Heart right ventricle (tissue), 16 donors: ENCODE measurements at regions not wholly inside any gene's neighbourhood (a gene's known extent, or its start where the extent isn't known, plus 50 kb on each side); places are given as distances from the start of the nearest gene placed in this dataset.

Source experiments
- ATAC-seq, 8 donors: fragments of 200-7000 bp; cut with Tn5 transposase; one replicate each; pipeline ENCODE4 v1.9.1; 2020; ENCODE audit warnings: mild to moderate bottlenecking in 8 of 8, moderate library complexity in 8 of 8, moderate number of reproducible peaks in 1 of 8
- DNase-seq, 2 donors: peaks; one replicate each; pipeline ENCODE4 v3.0.0-alpha.2; 2020
- H3K27ac ChIP-seq, 10 donors: fragments of 200-600 bp; sonication (generic) in 2 of 10; one replicate each; pipeline versions ENCODE4 v1.5.0 to v1.8.0; 2020 to 2022; ENCODE audit warnings: mild to moderate bottlenecking in 3 of 10
- H3K27me3 ChIP-seq, 7 donors: fragments of 200-600 bp; one replicate each; pipeline ENCODE4 v1.8.0; 2021 to 2022; ENCODE audit warnings: mild to moderate bottlenecking in 2 of 7
- H3K36me3 ChIP-seq, 9 donors: fragments of 200-600 bp; sonication (generic) in 1 of 9; one replicate each; pipeline versions ENCODE4 v1.5.0 to v1.8.0; 2020 to 2022; ENCODE audit warnings: mild to moderate bottlenecking in 2 of 9
- H3K4me1 ChIP-seq, 9 donors: fragments of 200-600 bp; sonication (generic) in 1 of 9; one replicate each; pipeline versions ENCODE4 v1.5.0 to v1.8.0; 2020 to 2022; ENCODE audit warnings: mild to moderate bottlenecking in 4 of 9
- H3K4me3 ChIP-seq, 10 donors: fragments of 200-600 bp; sonication (generic) in 2 of 10; one replicate each; pipeline versions ENCODE4 v1.5.0 to v1.8.0; 2020 to 2022; ENCODE audit warnings: mild to moderate bottlenecking in 7 of 10, moderate library complexity in 2 of 10
- H3K9me3 ChIP-seq, 11 donors: fragments of 200-600 bp in 10 of 11; sonication (generic) in 2 of 11; one replicate each; pipeline versions ENCODE4 v1.5.0 to v1.8.0; 2013 to 2022; ENCODE audit warnings: mild to moderate bottlenecking in 2 of 11, control low read depth in 1 of 11, moderate library complexity in 1 of 11
- CTCF ChIP-seq, 9 donors: fragments of 200-600 bp; sonication (generic) in 2 of 9; IDR thresholded peaks; one replicate each; pipeline versions ENCODE4 v1.5.0 to v1.8.0; 2021 to 2022; ENCODE audit warnings: antibody characterized with exemption in 9 of 9, mild to moderate bottlenecking in 5 of 9, moderate library complexity in 1 of 9
- WGBS, 2 donors: extraction: QIAGEN DNeasy Blood & Tissue Kit; methylation state at CpG; one replicate each; pipeline ENCODE4 v1.1.7; 2013; ENCODE audit warnings: inconsistent platforms in 1 of 2; 5-methylcytosine and 5-hydroxymethylcytosine counted together
- intact Hi-C, 10 donors: fragments of 100-400 bp; cut with DNase I; formaldehyde crosslinking; loops; one replicate each; pipeline versions ENCODE4 v1.11.1 to v1.14.2; 2022
- donor health status: Arrhythmogenic right ventricular cardiomyopathy.
- donor health status: ischemic (EF 13 %, LVEDD 7.1; RV severe dilation, severe dysfunction).
- donor health status: healthy with polysubstance abuse.
- donor health status: DM: no; HTN: yes; CAD: no.
- donor health status: DM: no; HTN: no; CAD: no.
- donor health status: ischemic (EF 25% LVEDD 6.9; RV normal size, moderate dysfunction).
- donor health status: ischemic (EF 25% LVEDD 5.7; RV mildly dilated, moderate dysfunction).
- donor health status: healthy.
- donor health status: DM: yes; HTN: yes; CAD: no.
- donor health status: Ischemic cardiomyopathy.
- donor health status: ischemic (EF 35%, LVEDD 5.7; RV mildly dilated, moderate dysfunction).
- donor health status: nonischemic (EF 11% LVEDD 7.7; RV severe dilation, severe dysfunction).
- donor health status: DM: yes; HTN: yes; CAD: no.
- donor health status: PGD.
- donor health status: ischemic (EF 29% LVEDD 5.4; RV normal size, mild dysfunction).
- donor health status: nonischemic (EF 23%, LVEDD 6.1; RV moderate dilation, normal function).

DNA sequence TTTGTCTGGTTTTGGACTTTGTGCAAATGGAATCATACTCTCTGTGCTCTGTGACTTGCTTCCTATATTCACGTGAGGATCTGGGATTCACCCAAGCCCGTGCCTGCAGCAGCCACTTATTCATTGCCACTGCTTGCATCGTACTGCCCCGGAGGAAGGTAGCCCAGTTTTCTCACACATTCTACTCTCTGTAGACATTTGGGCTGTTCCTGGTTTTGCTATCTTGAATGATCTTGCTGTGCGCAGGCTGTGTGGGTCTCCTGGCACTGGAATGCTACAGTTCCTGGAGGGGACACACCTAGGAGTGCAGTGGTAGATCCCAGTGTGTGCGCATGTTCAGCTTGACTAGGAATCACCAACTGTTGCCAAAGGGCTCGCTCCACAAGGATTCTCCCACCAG, 99.2 kb upstream of the BOD1 start:
- Histone ChIP-seq H3K27ac (no peak overlapping the region), H3K4me3 (no peak overlapping the region), H3K27me3 (no peaks in the 10 kb centered on the region), H3K36me3 (no peaks in the 10 kb centered on the region), H3K4me1 (peaks cover 0 to 17% (median 0%) of the 10 kb centered on the region in 9 donors), H3K9me3 (no peaks in the 10 kb centered on the region)
- ATAC-seq: no peak
- intact Hi-C loops: no loop called here
- TF ChIP-seq CTCF (IDR thresholded peaks at IDR 0.05): no peak
- 86 to 88% methylated on average over 7 of the region's 7 CpGs for WGBS, 2 donors
- DNase-seq: no peak

GRCh38 chr5:173716058-173716682, 99.7 kb upstream of the BOD1 start:
- intact Hi-C loops: no loop called here
- no peak for ATAC-seq
- Histone ChIP-seq H3K4me3 (no peak overlapping the region), H3K27me3 (no peaks in the 10 kb centered on the region), H3K27ac (no peak overlapping the region), H3K36me3 (no peaks in the 10 kb centered on the region), H3K9me3 (no peaks in the 10 kb centered on the region), H3K4me1 (peaks cover 0 to 17% (median 0%) of the 10 kb centered on the region in 9 donors)
- no peak for DNase-seq
- TF ChIP-seq CTCF (IDR thresholded peaks at IDR 0.05): no peak
- 89 to 93% methylated on average over 10 of the region's 10 CpGs for WGBS, 2 donors

DNA sequence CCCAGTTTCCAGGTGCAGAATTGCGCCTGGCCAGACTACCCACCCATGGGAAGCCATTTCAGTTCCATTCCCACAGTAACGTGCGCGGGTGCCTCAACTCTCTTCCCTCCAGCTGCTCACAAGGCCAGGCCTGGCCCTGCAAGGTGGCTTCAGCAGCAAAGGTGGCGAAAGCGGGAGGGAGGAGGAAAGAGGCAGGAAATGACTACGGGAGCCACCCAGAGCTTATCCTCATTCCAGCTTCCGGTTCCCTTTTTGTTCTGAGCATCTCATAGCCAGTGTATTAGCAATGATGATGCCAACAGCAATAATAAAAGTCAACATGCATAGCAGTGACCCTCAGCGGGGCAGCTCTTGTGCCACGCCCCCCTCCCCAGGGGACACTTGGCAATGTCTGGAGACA, 101.5 kb upstream of the BOD1 start:
- H3K4me1 ChIP-seq: peaks cover 0 to 17% (median 0%) of the 10 kb centered on the region in 9 donors
- 56 to 63% methylated on average over 10 of the region's 10 CpGs for WGBS, 2 donors

GRCh38 chr5:173718469-173718868, 102.0 kb upstream of the BOD1 start:
- no peak overlapping the region for H3K27ac ChIP-seq
- no peaks in the 10 kb centered on the region for H3K36me3 ChIP-seq
- peaks cover 0 to 17% (median 0%) of the 10 kb centered on the region in 9 donors for H3K4me1 ChIP-seq
- no peak for TF ChIP-seq CTCF (IDR thresholded peaks at IDR 0.05)
- DNase-seq (no peak), ATAC-seq (peak in 1 of 8 donors; percentile 21)
- H3K4me3 ChIP-seq: no peak overlapping the region
- WGBS, 2 donors: 84 to 87% methylated on average over 10 of the region's 10 CpGs
- intact Hi-C loops: no loop called here
- H3K9me3 ChIP-seq: no peaks in the 10 kb centered on the region
- no peaks in the 10 kb centered on the region for H3K27me3 ChIP-seq

More for the DNA sequence above, 101.5 kb upstream of the BOD1 start:
- intact Hi-C loops: no loop called here
- ATAC-seq (peak in 1 of 8 donors; percentile 17), DNase-seq (no peak)
- no peaks in the 10 kb centered on the region for H3K27me3 ChIP-seq
- H3K36me3 ChIP-seq: no peaks in the 10 kb centered on the region
- TF ChIP-seq CTCF (IDR thresholded peaks at IDR 0.05): no peak
- H3K9me3 ChIP-seq: no peaks in the 10 kb centered on the region
- no peak overlapping the region for H3K27ac ChIP-seq
- no peak overlapping the region for H3K4me3 ChIP-seq
